ENCODE measurements at regions not wholly inside any gene's neighbourhood (a gene's known extent, or its start where the extent isn't known, plus 50 kb on each side); places are given as distances from the start of the nearest gene placed in this dataset.

- TF ChIP-seq CTCF (IDR thresholded peaks at IDR 0.05; ENCODE audit: insufficient read depth, low read depth, low read length) (no peak), EZH2 (IDR thresholded peaks at IDR 0.05; ENCODE audit: insufficient read depth, low read length) (no peak)
Measured at GRCh38 chr10:84826704-84827103, 498.3 kb downstream of the CCSER2 start.
